IMR-90 (cell line): ENCODE measurements at regions not wholly inside any gene's neighbourhood (a gene's known extent, or its start where the extent isn't known, plus 50 kb on each side); places are given as distances from the start of the nearest gene placed in this dataset.

Experiments used
- ATAC-seq: fragments of 200-7000 bp; cut with Tn5 transposase; 2 replicates; pipeline ENCODE4 v1.9.1; 2020; ENCODE audit warnings: low read depth, mild to moderate bottlenecking, moderate library complexity
- BruUV-seq: library from RNA; stranded (reverse); fragments of 400-500 nt; replicated peaks from 2 replicates; lab custom pipeline; 2021; lab: Mats Ljungman, UMichigan
- CTCF ChIA-PET: fragments of 300-600 bp; formaldehyde crosslinking; extraction: SDS; loops from one replicate; lab custom pipeline; 2021; ENCODE audit warnings: antibody characterized with exemption; lab: Yijun Ruan, JAX
- POLR2A ChIA-PET: fragments of 300-600 bp; sonication (Branson Sonifier 250); formaldehyde crosslinking; loops from one replicate; lab custom pipeline; 2022; ENCODE audit warnings: antibody characterized with exemption; ENCODE audit not compliant: unreplicated experiment; lab: Charles Lee
- DNase-seq: peaks from one replicate; pipeline ENCODE4 v3.0.0; 2013
- H2AFZ ChIP-seq: replicated peaks from 2 replicates; pipeline ENCODE3; 2013; ENCODE audit warnings: low read length, mild to moderate bottlenecking; ENCODE audit not compliant: poor library complexity
- H2AK5ac ChIP-seq: 2 replicates; pipeline ENCODE4 v1.6.1; 2013; ENCODE audit warnings: low read depth, low read length, inconsistent platforms
- H2AK9ac ChIP-seq: replicated peaks from 2 replicates; pipeline ENCODE3; 2013; ENCODE audit warnings: mild to moderate bottlenecking, low read depth, low read length, moderate library complexity; ENCODE audit not compliant: poor library complexity
- H2BK120ac ChIP-seq: 2 replicates; pipeline ENCODE4 v1.6.1; 2013; ENCODE audit warnings: low read depth, low read length, inconsistent platforms
- H2BK15ac ChIP-seq: 3 replicates; pipeline ENCODE4 v1.6.1; 2013; ENCODE audit warnings: low read depth, low read length, inconsistent platforms
- H2BK20ac ChIP-seq: 2 replicates; pipeline ENCODE4 v1.6.1; 2013; ENCODE audit warnings: low read depth, mild to moderate bottlenecking, inconsistent platforms, low read length, moderate library complexity
- H2BK5ac ChIP-seq: 2 replicates; pipeline ENCODE4 v1.6.1; 2013; ENCODE audit warnings: mild to moderate bottlenecking, low read depth, low read length, inconsistent platforms; ENCODE audit not compliant: poor library complexity, severe bottlenecking
- H3K14ac ChIP-seq: replicated peaks from 2 replicates; pipeline ENCODE4 v1.6.1; 2013; ENCODE audit warnings: low read depth, low read length, inconsistent platforms
- H3K18ac ChIP-seq: 2 replicates; pipeline ENCODE4 v1.6.1; 2013; ENCODE audit warnings: low read depth, low read length, control low read depth
- H3K23ac ChIP-seq: 2 replicates; pipeline ENCODE4 v1.6.1; 2013; ENCODE audit warnings: low read depth, low read length, inconsistent platforms
- H3K27ac ChIP-seq: 2 replicates; pipeline ENCODE4 v1.5.1; 2013; ENCODE audit warnings: mild to moderate bottlenecking, control low read depth, low read length; ENCODE audit not compliant: insufficient read depth
- H3K27me3 ChIP-seq: 2 replicates; pipeline ENCODE4 v1.6.1; 2013; ENCODE audit warnings: low read length; ENCODE audit not compliant: control insufficient read depth, insufficient read depth
- H3K36me3 ChIP-seq: 2 replicates; pipeline ENCODE4 v1.6.1; 2013; ENCODE audit warnings: low read length, mixed read lengths; ENCODE audit not compliant: control insufficient read depth, insufficient read depth
- H3K4ac ChIP-seq: 2 replicates; pipeline ENCODE4 v1.6.1; 2013; ENCODE audit warnings: low read depth, low read length, inconsistent platforms
- H3K4me1 ChIP-seq: 2 replicates; pipeline ENCODE4 v1.6.1; 2013; ENCODE audit warnings: low read length, mixed read lengths; ENCODE audit not compliant: control insufficient read depth, insufficient read depth
- H3K4me2 ChIP-seq: 2 replicates; pipeline ENCODE4 v1.6.1; 2013; ENCODE audit warnings: low read depth, mild to moderate bottlenecking, control low read depth, low read length, moderate library complexity
- H3K4me3 ChIP-seq: 2 replicates; pipeline ENCODE4 v1.5.1; 2013; ENCODE audit warnings: low read depth, mild to moderate bottlenecking, control low read depth, low read length, moderate library complexity; ENCODE audit not compliant: insufficient read depth
- H3K56ac ChIP-seq: 2 replicates; pipeline ENCODE4 v1.6.1; 2013; ENCODE audit warnings: low read length, inconsistent platforms; ENCODE audit not compliant: insufficient read depth; ENCODE audit errors: extremely low read depth
- H3K79me1 ChIP-seq, 2 experiments: 2 replicates each; pipeline ENCODE4 v1.6.1; 2013; ENCODE audit warnings: low read length in 2 of 2, inconsistent platforms in 1 of 2, low read depth in 1 of 2
- H3K9ac ChIP-seq: 2 replicates; pipeline ENCODE4 v1.6.1; 2013; ENCODE audit warnings: low read depth, low read length, control low read depth
- H3K9me1 ChIP-seq: 2 replicates; pipeline ENCODE4 v1.6.1; 2013; ENCODE audit warnings: low read length, inconsistent platforms; ENCODE audit not compliant: insufficient read depth
- H3K9me3 ChIP-seq: 2 replicates; pipeline ENCODE4 v1.6.1; 2013; ENCODE audit warnings: low read length; ENCODE audit not compliant: control insufficient read depth, insufficient read depth
- H4K20me1 ChIP-seq: 2 replicates; pipeline ENCODE4 v1.6.1; 2013; ENCODE audit warnings: low read length, inconsistent platforms; ENCODE audit not compliant: insufficient read depth
- H4K5ac ChIP-seq: 2 replicates; pipeline ENCODE4 v1.6.1; 2013; ENCODE audit warnings: mild to moderate bottlenecking, low read depth, low read length, control low read depth
- H4K8ac ChIP-seq, 2 experiments: 2 replicates each; pipeline ENCODE4 v1.6.1; 2013; ENCODE audit warnings: low read depth in 2 of 2, low read length in 2 of 2, control low read depth in 1 of 2, inconsistent platforms in 1 of 2
- H4K91ac ChIP-seq: 2 replicates; pipeline ENCODE4 v1.6.1; 2013; ENCODE audit warnings: low read depth, low read length, inconsistent platforms; ENCODE audit not compliant: insufficient read depth
- BHLHE40 ChIP-seq: fragments of 150-350 bp; IDR thresholded peaks from 2 replicates; pipeline ENCODE4 v1.6.1; 2016; ENCODE audit warnings: mild to moderate bottlenecking, low read depth, low read length
- CEBPB ChIP-seq: IDR thresholded peaks from 2 replicates; pipeline ENCODE4 v1.6.1; 2012; ENCODE audit warnings: low read depth, low read length, improper control_type of control experiment
- CHD1 ChIP-seq: IDR thresholded peaks from 2 replicates; pipeline ENCODE4 v1.6.1; 2012; ENCODE audit warnings: low read depth, low read length, improper control_type of control experiment
- FOS ChIP-seq: fragments of 150-350 bp; IDR thresholded peaks from 2 replicates; pipeline ENCODE4 v1.6.1; 2016; ENCODE audit warnings: low read depth, low read length
- MAFK ChIP-seq: IDR thresholded peaks from 2 replicates; pipeline ENCODE4 v1.6.1; 2012; ENCODE audit warnings: low read depth, low read length, improper control_type of control experiment
- MAZ ChIP-seq: IDR thresholded peaks from 2 replicates; pipeline ENCODE4 v1.6.1; 2012; ENCODE audit warnings: low read depth, mild to moderate bottlenecking, low read length, improper control_type of control experiment, moderate library complexity, borderline replicate concordance
- MXI1 ChIP-seq: IDR thresholded peaks from 2 replicates; pipeline ENCODE4 v1.6.1; 2012; ENCODE audit warnings: low read depth, mild to moderate bottlenecking, low read length, moderate library complexity, borderline replicate concordance
- NFE2L2 ChIP-seq: fragments of 150-350 bp; IDR thresholded peaks from 2 replicates; pipeline ENCODE4 v1.6.1; 2016; ENCODE audit warnings: low read depth, mild to moderate bottlenecking, low read length
- POLR2A ChIP-seq: IDR thresholded peaks from 2 replicates; pipeline ENCODE4 v1.6.1; 2012; ENCODE audit warnings: mild to moderate bottlenecking, low read depth, low read length
- RAD21 ChIP-seq: IDR thresholded peaks from 2 replicates; pipeline ENCODE4 v1.6.1; 2012; ENCODE audit warnings: low read length, improper control_type of control experiment
- RCOR1 ChIP-seq: IDR thresholded peaks from 2 replicates; pipeline ENCODE4 v1.6.1; 2012; ENCODE audit warnings: mild to moderate bottlenecking, low read length, improper control_type of control experiment; ENCODE audit not compliant: insufficient replicate concordance
- RFX5 ChIP-seq: IDR thresholded peaks from 2 replicates; pipeline ENCODE4 v1.8.0; 2012; ENCODE audit warnings: low read depth, mild to moderate bottlenecking, low read length, moderate library complexity
- SMC3 ChIP-seq: fragments of 150-350 bp; IDR thresholded peaks from 2 replicates; pipeline ENCODE4 v1.6.1; 2016; ENCODE audit warnings: low read depth, mild to moderate bottlenecking, antibody characterized with exemption, low read length, moderate library complexity
- WGBS, 2 experiments: methylation state at CpG; one replicate each; pipeline versions ENCODE4 v1.1.5 to v1.1.7; 2013; ENCODE audit warnings: missing lambda C conversion rate in 2 of 2; ENCODE audit not compliant: insufficient read length in 1 of 2; ENCODE audit errors: extremely low coverage in 2 of 2; 5-methylcytosine and 5-hydroxymethylcytosine counted together
- dilution Hi-C: fragments of 300-500 bp; cut with HindIII; formaldehyde crosslinking; loops from one replicate; pipeline ENCODE4 v1.14.3; 2018; ENCODE audit warnings: low sequenced_read_pairs; ENCODE audit not compliant: unreplicated experiment
- in situ Hi-C: fragments of 300-500 bp; cut with MboI; formaldehyde crosslinking; loops from 3 replicates; pipeline ENCODE4 v1.14.3; 2019; ENCODE audit warnings: low sequenced_read_pairs, inconsistent platforms, mixed read lengths
- intact Hi-C: fragments of 100-400 bp; cut with micrococcal nuclease; formaldehyde crosslinking; loops from 2 replicates; pipeline ENCODE4 v1.10.0; 2022
- TF ChIP-seq, protein P1 (sequence below): conservative IDR thresholded peaks from 2 replicates; pipeline ENCODE4 v1.5.1; 2012; ENCODE audit warnings: mild to moderate bottlenecking, low read depth, low read length, improper control_type of control experiment
- TF ChIP-seq, protein P2 (sequence below): fragments of 150-350 bp; IDR thresholded peaks from 2 replicates; pipeline ENCODE4 v1.6.1; 2016; ENCODE audit warnings: low read depth, mild to moderate bottlenecking, low read length, moderate library complexity, borderline replicate concordance
- TF ChIP-seq, protein P3 (sequence below): fragments of 150-350 bp; IDR thresholded peaks from 2 replicates; pipeline ENCODE4 v1.6.1; 2017; ENCODE audit warnings: mild to moderate bottlenecking, antibody characterized with exemption, low read length, low read depth

DNA sequence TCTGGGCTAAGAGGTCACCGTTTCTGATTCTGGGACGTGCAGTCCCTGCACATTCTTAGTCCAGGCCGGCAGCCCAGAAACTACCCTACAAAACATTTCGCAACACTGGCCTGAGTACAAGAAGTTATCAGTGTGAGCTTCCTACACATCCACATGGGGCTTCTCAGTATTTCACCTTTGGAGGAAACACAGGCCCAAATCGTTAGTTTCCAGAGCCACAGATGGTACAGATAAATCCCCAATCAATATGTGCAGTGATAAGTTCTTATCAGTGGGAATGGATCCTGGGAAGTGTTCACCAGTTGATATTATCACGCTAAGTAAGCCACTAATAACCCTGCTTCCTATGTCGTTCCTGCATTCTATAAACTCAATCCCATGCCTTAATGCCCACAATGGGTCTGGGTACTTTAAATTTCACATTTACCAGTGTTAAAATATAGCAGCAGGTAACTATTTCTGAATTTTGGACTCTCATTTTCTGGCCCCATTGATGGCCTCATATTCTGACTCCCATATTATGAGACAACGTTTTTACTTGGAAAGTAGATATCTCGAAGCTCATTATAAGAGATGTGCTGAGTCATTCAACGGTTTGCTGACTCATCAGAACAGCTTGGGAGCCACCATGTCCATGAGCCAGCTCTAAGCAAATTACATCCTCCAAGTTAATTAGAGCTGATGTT lies 370.2 kb upstream of the MAF start:
- Histone ChIP-seq H3K36me3 (no peaks in the 10 kb centered on the region), H3K14ac (no peak overlapping the region), H2BK20ac (no peak overlapping the region), H4K8ac (no peak overlapping the region), H3K27ac (no peak overlapping the region), H3K23ac (no peak overlapping the region), H2AK9ac (no peak overlapping the region), H3K27me3 (no peaks in the 10 kb centered on the region), H2BK120ac (no peak overlapping the region), H3K9ac (no peak overlapping the region), H4K20me1 (no peaks in the 10 kb centered on the region), H2AK5ac (no peak overlapping the region), H3K79me1 (no peaks in the 10 kb centered on the region), H3K4me2 (no peak overlapping the region), H3K9me3 (peaks cover 4% of the 10 kb centered on the region), H2BK5ac (no peak overlapping the region), H3K9me1 (no peaks in the 10 kb centered on the region), H3K4me3 (no peak overlapping the region), H3K4ac (no peak overlapping the region), H3K4me1 (no peaks in the 10 kb centered on the region), H3K18ac (no peak overlapping the region), H2AFZ (no peak overlapping the region), H4K5ac (no peak overlapping the region), H2BK15ac (no peak overlapping the region), H4K91ac (no peak overlapping the region), H3K56ac (no peak overlapping the region)
- ATAC-seq (no peak), DNase-seq (no peak)
- intact Hi-C loops: no loop called here
- dilution Hi-C loops: no loop called here
- CTCF ChIA-PET: no interaction called here
- in situ Hi-C loops: no loop called here
- BruUV-seq: no TSS peak
- TF ChIP-seq, protein P1, sequence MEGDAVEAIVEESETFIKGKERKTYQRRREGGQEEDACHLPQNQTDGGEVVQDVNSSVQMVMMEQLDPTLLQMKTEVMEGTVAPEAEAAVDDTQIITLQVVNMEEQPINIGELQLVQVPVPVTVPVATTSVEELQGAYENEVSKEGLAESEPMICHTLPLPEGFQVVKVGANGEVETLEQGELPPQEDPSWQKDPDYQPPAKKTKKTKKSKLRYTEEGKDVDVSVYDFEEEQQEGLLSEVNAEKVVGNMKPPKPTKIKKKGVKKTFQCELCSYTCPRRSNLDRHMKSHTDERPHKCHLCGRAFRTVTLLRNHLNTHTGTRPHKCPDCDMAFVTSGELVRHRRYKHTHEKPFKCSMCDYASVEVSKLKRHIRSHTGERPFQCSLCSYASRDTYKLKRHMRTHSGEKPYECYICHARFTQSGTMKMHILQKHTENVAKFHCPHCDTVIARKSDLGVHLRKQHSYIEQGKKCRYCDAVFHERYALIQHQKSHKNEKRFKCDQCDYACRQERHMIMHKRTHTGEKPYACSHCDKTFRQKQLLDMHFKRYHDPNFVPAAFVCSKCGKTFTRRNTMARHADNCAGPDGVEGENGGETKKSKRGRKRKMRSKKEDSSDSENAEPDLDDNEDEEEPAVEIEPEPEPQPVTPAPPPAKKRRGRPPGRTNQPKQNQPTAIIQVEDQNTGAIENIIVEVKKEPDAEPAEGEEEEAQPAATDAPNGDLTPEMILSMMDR: no peak
- TF ChIP-seq MXI1: no peak
- TF ChIP-seq RCOR1: no peak
- no peak for TF ChIP-seq BHLHE40
- no peak for TF ChIP-seq CHD1
- no peak for TF ChIP-seq FOS
- no peak for TF ChIP-seq SMC3
- peak; percentile 83 for TF ChIP-seq NFE2L2
- TF ChIP-seq CEBPB: peak; percentile 53
- no peak for TF ChIP-seq MAZ
- TF ChIP-seq, protein P2, sequence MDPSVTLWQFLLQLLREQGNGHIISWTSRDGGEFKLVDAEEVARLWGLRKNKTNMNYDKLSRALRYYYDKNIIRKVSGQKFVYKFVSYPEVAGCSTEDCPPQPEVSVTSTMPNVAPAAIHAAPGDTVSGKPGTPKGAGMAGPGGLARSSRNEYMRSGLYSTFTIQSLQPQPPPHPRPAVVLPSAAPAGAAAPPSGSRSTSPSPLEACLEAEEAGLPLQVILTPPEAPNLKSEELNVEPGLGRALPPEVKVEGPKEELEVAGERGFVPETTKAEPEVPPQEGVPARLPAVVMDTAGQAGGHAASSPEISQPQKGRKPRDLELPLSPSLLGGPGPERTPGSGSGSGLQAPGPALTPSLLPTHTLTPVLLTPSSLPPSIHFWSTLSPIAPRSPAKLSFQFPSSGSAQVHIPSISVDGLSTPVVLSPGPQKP: no peak
- TF ChIP-seq POLR2A: no peak
- TF ChIP-seq, protein P3, sequence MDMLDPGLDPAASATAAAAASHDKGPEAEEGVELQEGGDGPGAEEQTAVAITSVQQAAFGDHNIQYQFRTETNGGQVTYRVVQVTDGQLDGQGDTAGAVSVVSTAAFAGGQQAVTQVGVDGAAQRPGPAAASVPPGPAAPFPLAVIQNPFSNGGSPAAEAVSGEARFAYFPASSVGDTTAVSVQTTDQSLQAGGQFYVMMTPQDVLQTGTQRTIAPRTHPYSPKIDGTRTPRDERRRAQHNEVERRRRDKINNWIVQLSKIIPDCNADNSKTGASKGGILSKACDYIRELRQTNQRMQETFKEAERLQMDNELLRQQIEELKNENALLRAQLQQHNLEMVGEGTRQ: no peak
- peak; percentile 92 for TF ChIP-seq MAFK
- TF ChIP-seq RFX5: no peak
- no peak for TF ChIP-seq RAD21
- 33% methylated on average over 1 of the region's 10 CpGs; no CpG with 5 or more reads in 1 of the 2 experiments for WGBS, 2 experiments
- POLR2A ChIA-PET: no interaction called here
